ENCODE measurements at regions not wholly inside any gene's neighbourhood (a gene's known extent, or its start where the extent isn't known, plus 50 kb on each side); places are given as distances from the start of the nearest gene placed in this dataset.

GRCh38 chr6:156420172-156420993 is 356.8 kb upstream of the ARID1B start:
- H3K4me1 Mint-ChIP-seq, result peaks cover 32% of the 10 kb centered on the region
- no peak overlapping the region for H3K4me3 Mint-ChIP-seq
- H3K36me3 Mint-ChIP-seq (ENCODE audit: low read depth), result no peaks in the 10 kb centered on the region
- H3K27ac Mint-ChIP-seq, result no peak overlapping the region
- H3K9me3 Mint-ChIP-seq, result no peaks in the 10 kb centered on the region
- H3K27me3 Mint-ChIP-seq, result no peaks in the 10 kb centered on the region
- no peak for ATAC-seq (replicated peaks)

GRCh38 chr6:156419594-156419993 is 357.6 kb upstream of the ARID1B start:
- H3K27me3 Mint-ChIP-seq, result no peaks in the 10 kb centered on the region
- no peak for ATAC-seq (replicated peaks)
- no peak overlapping the region for H3K27ac Mint-ChIP-seq

GRCh38 chr6:156418253-156418652 is 358.9 kb upstream of the ARID1B start:
- Mint-ChIP-seq H3K36me3 (ENCODE audit: low read depth) (no peaks in the 10 kb centered on the region), H3K9me3 (no peaks in the 10 kb centered on the region), H3K27me3 (no peaks in the 10 kb centered on the region), H3K4me3 (no peak overlapping the region), H3K27ac (no peak overlapping the region), H3K4me1 (peaks cover 14% of the 10 kb centered on the region)
- no peak for ATAC-seq (replicated peaks)

More at GRCh38 chr6:156419594-156419993, 357.6 kb upstream of the ARID1B start:
- no peak overlapping the region for H3K4me3 Mint-ChIP-seq
- H3K4me1 Mint-ChIP-seq, result peaks cover 26% of the 10 kb centered on the region
- no peaks in the 10 kb centered on the region for H3K9me3 Mint-ChIP-seq
- no peaks in the 10 kb centered on the region for H3K36me3 Mint-ChIP-seq (ENCODE audit: low read depth)

DNA sequence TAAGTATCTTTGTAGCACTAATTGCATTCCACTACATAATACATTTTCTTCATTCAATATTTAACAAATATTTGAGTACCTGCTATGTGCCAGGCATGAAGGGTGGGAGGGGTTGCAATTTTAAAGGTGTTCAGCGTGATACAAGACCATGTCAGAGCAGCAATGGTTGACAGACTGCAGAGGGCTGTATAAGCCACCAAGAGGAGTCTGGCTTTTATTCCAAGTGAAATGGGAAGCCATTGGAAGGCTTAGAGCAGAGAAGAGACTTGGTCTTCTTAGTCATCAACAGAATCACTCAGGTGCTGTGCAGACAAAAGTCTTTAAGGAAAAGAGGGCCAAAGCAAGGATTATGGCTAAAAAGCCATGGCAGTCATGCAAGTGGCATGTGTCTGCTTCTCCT is 360.8 kb upstream of the ARID1B start:
- no peak for ATAC-seq (replicated peaks)
- Mint-ChIP-seq H3K27me3 (no peaks in the 10 kb centered on the region), H3K36me3 (ENCODE audit: low read depth) (no peaks in the 10 kb centered on the region), H3K27ac (no peak overlapping the region), H3K4me3 (no peak overlapping the region), H3K4me1 (no peaks in the 10 kb centered on the region), H3K9me3 (no peaks in the 10 kb centered on the region)

DNA sequence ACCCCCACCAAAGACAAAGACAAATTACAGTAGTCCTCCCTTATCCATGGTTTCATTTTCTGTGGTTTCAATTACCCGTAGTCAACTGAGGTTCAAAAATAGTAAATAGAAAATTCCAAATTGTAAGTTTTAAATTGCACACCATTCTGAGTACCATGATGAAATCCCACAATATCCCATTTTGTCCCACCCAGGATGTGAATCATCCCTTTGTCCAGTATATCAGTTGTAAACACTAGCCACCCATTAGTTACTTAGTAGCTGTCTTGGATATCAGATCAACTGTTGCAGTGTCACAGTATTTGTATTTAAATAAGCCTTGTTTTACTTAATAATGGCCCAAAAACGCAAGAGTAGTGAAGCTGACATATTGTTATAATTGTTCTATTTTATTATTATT is 364.0 kb upstream of the ARID1B start:
- Mint-ChIP-seq H3K4me1 (no peaks in the 10 kb centered on the region), H3K27me3 (no peaks in the 10 kb centered on the region), H3K9me3 (no peaks in the 10 kb centered on the region), H3K4me3 (no peak overlapping the region), H3K27ac (no peak overlapping the region), H3K36me3 (ENCODE audit: low read depth) (no peaks in the 10 kb centered on the region)
- no peak for ATAC-seq (replicated peaks)

GRCh38 chr6:156410649-156411048 is 366.5 kb upstream of the ARID1B start:
- Mint-ChIP-seq H3K27ac (no peak overlapping the region), H3K9me3 (no peaks in the 10 kb centered on the region), H3K4me3 (no peak overlapping the region), H3K36me3 (ENCODE audit: low read depth) (no peaks in the 10 kb centered on the region), H3K27me3 (no peaks in the 10 kb centered on the region), H3K4me1 (no peaks in the 10 kb centered on the region)
- no peak for ATAC-seq (replicated peaks)

- ATAC-seq (replicated peaks), result no peak
- no peak overlapping the region for H3K27ac Mint-ChIP-seq
- peaks cover under 1% of the 10 kb centered on the region for H3K9me3 Mint-ChIP-seq
Observed at GRCh38 chr6:156408655-156409054, 368.5 kb upstream of the ARID1B start.

DNA sequence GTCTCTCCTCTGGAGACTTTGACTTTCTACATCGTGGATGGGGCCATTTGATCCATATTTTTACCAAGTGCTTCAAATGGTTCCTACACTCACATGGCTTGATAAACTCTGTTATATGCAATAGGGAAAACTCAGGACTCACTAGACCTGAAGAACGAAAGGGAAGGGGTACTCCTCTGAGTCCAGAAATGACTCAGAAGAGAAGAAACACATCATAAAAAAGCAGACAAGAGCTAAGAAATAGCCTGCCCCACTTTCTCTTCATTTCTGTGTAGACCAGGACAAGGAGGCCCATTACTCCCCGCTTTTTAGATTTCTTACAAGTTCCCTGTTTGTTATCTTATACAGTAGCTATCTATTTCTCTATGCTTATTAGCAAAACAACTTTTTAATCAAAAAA is 369.8 kb upstream of the ARID1B start:
- Mint-ChIP-seq H3K27ac (no peak overlapping the region), H3K27me3 (no peaks in the 10 kb centered on the region), H3K4me3 (no peak overlapping the region), H3K36me3 (ENCODE audit: low read depth) (no peaks in the 10 kb centered on the region), H3K4me1 (peaks cover 5% of the 10 kb centered on the region), H3K9me3 (peaks cover 4% of the 10 kb centered on the region)
- no peak for ATAC-seq (replicated peaks)

More at GRCh38 chr6:156408655-156409054, 368.5 kb upstream of the ARID1B start:
- H3K27me3 Mint-ChIP-seq, result no peaks in the 10 kb centered on the region
- no peak overlapping the region for H3K4me3 Mint-ChIP-seq
- H3K4me1 Mint-ChIP-seq, result peaks cover under 1% of the 10 kb centered on the region
- no peaks in the 10 kb centered on the region for H3K36me3 Mint-ChIP-seq (ENCODE audit: low read depth)

DNA sequence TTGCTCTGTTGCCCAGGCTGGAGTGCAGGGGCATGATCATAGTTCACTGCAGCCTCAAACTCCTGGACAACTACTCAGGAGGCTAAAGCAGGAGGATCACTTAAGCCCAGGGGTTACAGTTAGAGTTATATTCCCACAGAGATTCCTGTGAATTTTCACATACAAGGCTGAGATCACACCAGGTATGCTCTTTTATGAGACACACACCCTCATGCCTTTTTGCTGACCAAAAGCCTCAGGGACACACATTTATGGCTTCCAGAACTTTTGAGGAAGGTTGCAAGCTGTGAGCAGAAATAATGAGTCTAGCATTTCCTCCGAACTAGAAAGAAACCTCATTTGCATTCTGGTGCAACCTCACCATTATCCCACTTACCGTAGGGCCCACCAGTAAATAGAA is 370.5 kb upstream of the ARID1B start:
- Mint-ChIP-seq H3K4me3 (no peak overlapping the region), H3K27ac (no peak overlapping the region), H3K4me1 (peaks cover 5% of the 10 kb centered on the region), H3K36me3 (ENCODE audit: low read depth) (no peaks in the 10 kb centered on the region), H3K9me3 (peaks cover 4% of the 10 kb centered on the region), H3K27me3 (no peaks in the 10 kb centered on the region)
- no peak for ATAC-seq (replicated peaks)

DNA sequence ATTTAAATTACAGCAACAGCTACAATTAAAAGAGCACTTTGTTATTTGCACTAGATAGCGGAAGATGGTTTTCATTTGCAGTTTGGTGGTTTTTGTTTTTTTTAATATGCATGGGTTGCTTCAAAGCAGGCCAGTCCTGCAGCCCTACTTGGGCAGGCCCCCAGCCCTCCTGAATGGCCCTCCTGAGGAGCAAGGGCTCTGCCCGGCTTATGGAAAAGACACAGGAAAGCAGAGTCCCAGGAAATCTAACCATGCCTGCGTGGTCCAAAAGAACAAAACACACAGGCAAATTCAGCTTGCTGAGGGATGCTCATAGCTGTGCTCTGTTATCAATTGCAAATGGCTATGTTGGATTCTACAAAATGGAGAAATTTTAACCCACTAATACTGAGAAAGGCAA is 371.1 kb upstream of the ARID1B start:
- Mint-ChIP-seq H3K4me3 (no peak overlapping the region), H3K9me3 (peaks cover 4% of the 10 kb centered on the region), H3K27ac (no peak overlapping the region), H3K27me3 (no peaks in the 10 kb centered on the region), H3K36me3 (ENCODE audit: low read depth) (no peaks in the 10 kb centered on the region), H3K4me1 (peaks cover 5% of the 10 kb centered on the region)
- no peak for ATAC-seq (replicated peaks)

DNA sequence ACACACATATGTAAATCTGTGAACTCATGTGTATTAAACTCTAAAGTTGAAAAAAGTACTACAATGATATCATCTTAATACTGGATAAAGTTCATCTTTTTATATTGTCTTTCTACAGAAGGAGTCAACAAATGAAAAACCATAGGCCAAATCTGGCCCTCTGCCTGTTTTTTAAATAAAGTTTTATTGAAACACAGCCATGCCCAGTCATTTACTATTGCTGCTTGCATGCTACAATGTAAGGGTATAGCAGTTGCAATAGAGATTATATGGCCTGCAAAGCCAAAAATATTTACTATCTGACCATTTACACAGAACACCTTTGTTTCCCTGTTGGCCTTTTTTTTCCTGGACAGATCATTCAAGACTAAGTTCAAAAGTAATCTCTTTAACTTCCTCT is 374.6 kb upstream of the ARID1B start:
- H3K9me3 Mint-ChIP-seq, result peaks cover 4% of the 10 kb centered on the region
- H3K4me3 Mint-ChIP-seq, result no peak overlapping the region
- H3K36me3 Mint-ChIP-seq (ENCODE audit: low read depth), result no peaks in the 10 kb centered on the region
- H3K27me3 Mint-ChIP-seq, result no peaks in the 10 kb centered on the region
- no peak overlapping the region for H3K27ac Mint-ChIP-seq
- H3K4me1 Mint-ChIP-seq, result peaks cover 12% of the 10 kb centered on the region
- no peak for ATAC-seq (replicated peaks)

DNA sequence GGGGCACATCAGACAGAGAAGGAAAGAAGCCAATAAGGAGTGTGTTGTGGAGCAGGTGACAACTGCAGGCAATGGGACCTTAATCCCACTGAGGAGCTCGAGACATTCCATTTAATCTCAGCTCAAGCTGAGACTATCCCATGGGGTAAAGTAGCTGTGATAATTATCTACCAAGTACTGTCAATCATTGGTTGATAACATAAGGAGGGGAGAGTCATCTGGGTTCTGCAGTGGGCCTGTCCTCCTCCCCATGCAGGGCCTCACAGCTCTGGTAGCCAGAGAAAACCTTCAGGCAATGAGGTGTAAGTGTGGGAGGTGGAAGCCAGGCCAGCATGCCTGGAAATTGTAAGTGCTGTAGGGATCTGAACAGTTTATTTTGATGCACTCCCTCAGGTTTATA is 375.0 kb upstream of the ARID1B start:
- no peaks in the 10 kb centered on the region for H3K27me3 Mint-ChIP-seq
- no peak for ATAC-seq (replicated peaks)
- no peaks in the 10 kb centered on the region for H3K36me3 Mint-ChIP-seq (ENCODE audit: low read depth)
- H3K27ac Mint-ChIP-seq, result no peak overlapping the region
- peaks cover 16% of the 10 kb centered on the region for H3K4me1 Mint-ChIP-seq
- H3K9me3 Mint-ChIP-seq, result peaks cover 4% of the 10 kb centered on the region
- no peak overlapping the region for H3K4me3 Mint-ChIP-seq

- no peak for ATAC-seq (replicated peaks)
- H3K36me3 Mint-ChIP-seq (ENCODE audit: low read depth), result no peaks in the 10 kb centered on the region
- H3K27ac Mint-ChIP-seq, result no peak overlapping the region
- peaks cover 4% of the 10 kb centered on the region for H3K9me3 Mint-ChIP-seq
- peaks cover 25% of the 10 kb centered on the region for H3K4me1 Mint-ChIP-seq
- no peaks in the 10 kb centered on the region for H3K27me3 Mint-ChIP-seq
- H3K4me3 Mint-ChIP-seq, result no peak overlapping the region
Observed at GRCh38 chr6:156400487-156400886, 376.7 kb upstream of the ARID1B start.

DNA sequence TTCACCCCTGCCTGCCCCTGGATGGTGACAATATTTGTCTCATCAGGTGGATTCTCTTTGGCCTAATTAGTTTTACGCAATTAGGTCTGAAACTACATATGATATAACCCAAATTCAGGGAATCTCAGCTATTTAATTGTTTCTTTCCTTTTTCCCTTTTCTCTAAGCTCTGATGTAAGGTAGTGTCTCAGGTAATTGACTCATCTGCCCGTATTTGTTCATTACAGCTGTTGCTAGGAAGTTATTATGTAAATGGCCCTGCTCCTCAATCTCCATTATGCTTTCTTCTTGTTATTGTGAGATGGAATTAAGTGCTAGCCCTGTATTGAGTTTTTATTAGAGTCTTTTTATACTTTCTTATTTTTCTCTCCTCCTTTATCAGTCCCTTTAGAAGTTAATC is 378.2 kb upstream of the ARID1B start:
- Mint-ChIP-seq H3K9me3 (peaks cover 4% of the 10 kb centered on the region), H3K36me3 (ENCODE audit: low read depth) (no peaks in the 10 kb centered on the region), H3K4me3 (no peak overlapping the region), H3K4me1 (peaks cover 32% of the 10 kb centered on the region), H3K27ac (no peak overlapping the region), H3K27me3 (no peaks in the 10 kb centered on the region)
- ATAC-seq (replicated peaks), result no peak

DNA sequence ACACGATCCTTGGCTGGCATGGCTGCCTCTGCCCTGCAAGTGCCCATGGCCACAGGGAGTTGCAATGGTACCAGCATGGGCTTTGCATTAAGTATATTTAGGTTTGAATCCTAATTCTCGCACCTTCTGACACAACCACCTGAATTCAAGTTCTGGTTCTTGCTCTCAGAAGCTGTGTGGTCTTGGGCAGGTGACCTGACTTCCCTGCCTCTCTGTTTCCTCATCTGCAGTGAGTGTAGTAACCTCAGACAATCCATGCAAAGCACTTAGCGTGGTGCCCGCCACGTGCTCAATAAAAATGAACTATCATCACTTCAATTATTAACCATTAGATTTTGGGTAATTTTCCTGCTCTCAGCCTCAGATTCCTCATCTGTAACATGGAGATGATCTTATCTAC is 378.8 kb upstream of the ARID1B start:
- Mint-ChIP-seq H3K27ac (no peak overlapping the region), H3K27me3 (no peaks in the 10 kb centered on the region), H3K4me3 (peak overlapping the region; percentile 80), H3K9me3 (peaks cover under 1% of the 10 kb centered on the region), H3K36me3 (ENCODE audit: low read depth) (no peaks in the 10 kb centered on the region), H3K4me1 (peaks cover 29% of the 10 kb centered on the region)
- no peak for ATAC-seq (replicated peaks)
